BJ (cell line): ENCODE measurements at regions not wholly inside any gene's neighbourhood (a gene's known extent, or its start where the extent isn't known, plus 50 kb on each side); places are given as distances from the start of the nearest gene placed in this dataset.

Experiments
- CTCF ChIA-PET: fragments of 350-600 bp; formaldehyde crosslinking; extraction: SDS; loops from one replicate; lab custom pipeline; 2021; ENCODE audit warnings: antibody characterized with exemption, inconsistent platforms; lab: Yijun Ruan, JAX
- POLR2A ChIA-PET: fragments of 300-600 bp; sonication (Branson Sonifier 250); formaldehyde crosslinking; extraction: SDS; loops from one replicate; lab custom pipeline; 2021; ENCODE audit warnings: antibody characterized with exemption; lab: Charles Lee
- DNase-seq: peaks from one replicate; pipeline ENCODE4 v3.0.0-alpha.2; 2011; ENCODE audit warnings: low read depth
- H3K27me3 ChIP-seq: 2 replicates; pipeline ENCODE4 v1.6.0; 2011; ENCODE audit warnings: low read length; ENCODE audit not compliant: control insufficient read depth, insufficient read depth
- H3K36me3 ChIP-seq: 2 replicates; pipeline ENCODE4 v1.5.1; 2011; ENCODE audit warnings: low read length; ENCODE audit not compliant: control insufficient read depth, insufficient read depth
- H3K4me3 ChIP-seq: 2 replicates; pipeline ENCODE4 v1.5.1; 2011; ENCODE audit warnings: low read depth, mild to moderate bottlenecking, control low read depth, low read length
- CTCF ChIP-seq: IDR thresholded peaks from 2 replicates; pipeline ENCODE4 v1.5.1; 2011; ENCODE audit warnings: low read depth, mild to moderate bottlenecking, control low read depth, inconsistent platforms, low read length, moderate library complexity; ENCODE audit not compliant: insufficient read depth

GRCh38 chr7:88548399-88548798, 211.1 kb upstream of the ZNF804B start:
- POLR2A ChIA-PET, result no interaction called here
- Histone ChIP-seq H3K36me3 (no peaks in the 10 kb centered on the region), H3K27me3 (no peaks in the 10 kb centered on the region), H3K4me3 (no peak overlapping the region)
- no peak for DNase-seq
- no peak for TF ChIP-seq CTCF
- CTCF ChIA-PET, result no interaction called here

GRCh38 chr7:88546808-88547207, 212.7 kb upstream of the ZNF804B start:
- no peak for DNase-seq
- CTCF ChIA-PET, result no interaction called here
- no peak overlapping the region for H3K4me3 ChIP-seq

GRCh38 chr7:88545663-88546062, 213.8 kb upstream of the ZNF804B start:
- ChIA-PET POLR2A (no interaction called here), CTCF (no interaction called here)
- H3K4me3 ChIP-seq, result no peak overlapping the region

More at GRCh38 chr7:88546808-88547207, 212.7 kb upstream of the ZNF804B start:
- Histone ChIP-seq H3K36me3 (no peaks in the 10 kb centered on the region), H3K27me3 (no peaks in the 10 kb centered on the region)
- POLR2A ChIA-PET, result no interaction called here
- no peak for TF ChIP-seq CTCF

GRCh38 chr7:88540012-88540411, 219.5 kb upstream of the ZNF804B start:
- no peak for TF ChIP-seq CTCF
- no peak overlapping the region for H3K4me3 ChIP-seq
- ChIA-PET CTCF (no interaction called here), POLR2A (no interaction called here)
- no peaks in the 10 kb centered on the region for H3K27me3 ChIP-seq
- DNase-seq, result no peak
- H3K36me3 ChIP-seq, result no peaks in the 10 kb centered on the region

More at GRCh38 chr7:88545663-88546062, 213.8 kb upstream of the ZNF804B start:
- no peaks in the 10 kb centered on the region for H3K36me3 ChIP-seq
- TF ChIP-seq CTCF, result no peak
- H3K27me3 ChIP-seq, result no peaks in the 10 kb centered on the region
- DNase-seq, result no peak

GRCh38 chr7:88539518-88539917, 220.0 kb upstream of the ZNF804B start:
- Histone ChIP-seq H3K4me3 (no peak overlapping the region), H3K36me3 (no peaks in the 10 kb centered on the region), H3K27me3 (no peaks in the 10 kb centered on the region)
- ChIA-PET POLR2A (no interaction called here), CTCF (no interaction called here)
- TF ChIP-seq CTCF, result no peak
- no peak for DNase-seq
